ENCODE measurements at regions not wholly inside any gene's neighbourhood (a gene's known extent, or its start where the extent isn't known, plus 50 kb on each side); places are given as distances from the start of the nearest gene placed in this dataset.

DNA sequence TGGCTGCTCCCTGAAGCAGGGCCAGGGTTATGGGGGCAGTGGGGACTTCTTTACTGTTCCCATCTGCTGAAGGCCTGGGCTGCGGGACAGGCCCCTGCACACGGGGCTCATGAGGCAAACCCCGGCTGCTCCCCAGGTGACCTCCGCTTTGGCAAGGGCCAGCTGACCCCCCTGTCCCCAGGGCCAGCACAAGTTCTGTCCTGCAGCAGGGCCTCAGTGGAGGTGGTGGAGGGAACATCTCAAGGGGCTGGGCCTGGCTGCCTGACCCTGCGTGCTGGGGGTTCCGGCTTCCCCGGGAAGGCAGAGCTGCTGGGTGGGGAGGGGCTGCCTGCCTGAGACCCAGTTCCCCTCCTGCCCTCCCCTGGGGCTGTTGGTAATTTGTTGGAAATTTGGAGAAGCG, 67.4 kb upstream of the RNU6ATAC start:
- Mint-ChIP-seq H3K27ac (no peak overlapping the region), H3K36me3 (no peaks in the 10 kb centered on the region), H3K4me1 (peaks cover 3% of the 10 kb centered on the region), H3K4me3 (no peak overlapping the region), H3K27me3 (ENCODE audit: low read depth) (peaks cover 4% of the 10 kb centered on the region), H3K9me3 (no peaks in the 10 kb centered on the region)
- DNase-seq (ENCODE audit: low spot score in 2 of 2, unreplicated experiment in 2 of 2) = no peak
- TF ChIP-seq, protein P1, sequence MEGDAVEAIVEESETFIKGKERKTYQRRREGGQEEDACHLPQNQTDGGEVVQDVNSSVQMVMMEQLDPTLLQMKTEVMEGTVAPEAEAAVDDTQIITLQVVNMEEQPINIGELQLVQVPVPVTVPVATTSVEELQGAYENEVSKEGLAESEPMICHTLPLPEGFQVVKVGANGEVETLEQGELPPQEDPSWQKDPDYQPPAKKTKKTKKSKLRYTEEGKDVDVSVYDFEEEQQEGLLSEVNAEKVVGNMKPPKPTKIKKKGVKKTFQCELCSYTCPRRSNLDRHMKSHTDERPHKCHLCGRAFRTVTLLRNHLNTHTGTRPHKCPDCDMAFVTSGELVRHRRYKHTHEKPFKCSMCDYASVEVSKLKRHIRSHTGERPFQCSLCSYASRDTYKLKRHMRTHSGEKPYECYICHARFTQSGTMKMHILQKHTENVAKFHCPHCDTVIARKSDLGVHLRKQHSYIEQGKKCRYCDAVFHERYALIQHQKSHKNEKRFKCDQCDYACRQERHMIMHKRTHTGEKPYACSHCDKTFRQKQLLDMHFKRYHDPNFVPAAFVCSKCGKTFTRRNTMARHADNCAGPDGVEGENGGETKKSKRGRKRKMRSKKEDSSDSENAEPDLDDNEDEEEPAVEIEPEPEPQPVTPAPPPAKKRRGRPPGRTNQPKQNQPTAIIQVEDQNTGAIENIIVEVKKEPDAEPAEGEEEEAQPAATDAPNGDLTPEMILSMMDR (IDR thresholded peaks at IDR 0.05; ENCODE audit: unreplicated experiment) = no peak

DNA sequence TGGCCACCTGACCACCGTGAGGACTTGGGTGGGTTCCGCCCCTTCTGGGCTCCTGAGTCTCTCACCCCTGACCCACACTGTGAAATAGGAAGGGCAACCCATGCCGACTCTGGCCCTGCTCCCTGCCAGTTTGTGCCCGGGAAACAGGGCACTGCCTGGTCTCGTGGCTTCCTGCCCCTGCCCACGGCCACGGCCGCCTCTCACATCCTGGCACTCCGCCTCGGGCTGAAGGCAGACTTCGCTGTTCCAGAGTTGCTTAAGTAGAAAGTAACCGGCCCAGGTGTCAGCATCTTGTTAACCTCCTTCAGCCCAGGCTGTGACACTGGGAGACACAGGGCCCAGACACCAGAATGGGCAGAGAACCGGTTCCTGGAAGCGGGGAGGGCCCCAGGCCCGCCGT, 68.7 kb upstream of the RNU6ATAC start:
- no peaks in the 10 kb centered on the region for H3K9me3 Mint-ChIP-seq
- peaks cover 4% of the 10 kb centered on the region for H3K27me3 Mint-ChIP-seq (ENCODE audit: low read depth)

DNA sequence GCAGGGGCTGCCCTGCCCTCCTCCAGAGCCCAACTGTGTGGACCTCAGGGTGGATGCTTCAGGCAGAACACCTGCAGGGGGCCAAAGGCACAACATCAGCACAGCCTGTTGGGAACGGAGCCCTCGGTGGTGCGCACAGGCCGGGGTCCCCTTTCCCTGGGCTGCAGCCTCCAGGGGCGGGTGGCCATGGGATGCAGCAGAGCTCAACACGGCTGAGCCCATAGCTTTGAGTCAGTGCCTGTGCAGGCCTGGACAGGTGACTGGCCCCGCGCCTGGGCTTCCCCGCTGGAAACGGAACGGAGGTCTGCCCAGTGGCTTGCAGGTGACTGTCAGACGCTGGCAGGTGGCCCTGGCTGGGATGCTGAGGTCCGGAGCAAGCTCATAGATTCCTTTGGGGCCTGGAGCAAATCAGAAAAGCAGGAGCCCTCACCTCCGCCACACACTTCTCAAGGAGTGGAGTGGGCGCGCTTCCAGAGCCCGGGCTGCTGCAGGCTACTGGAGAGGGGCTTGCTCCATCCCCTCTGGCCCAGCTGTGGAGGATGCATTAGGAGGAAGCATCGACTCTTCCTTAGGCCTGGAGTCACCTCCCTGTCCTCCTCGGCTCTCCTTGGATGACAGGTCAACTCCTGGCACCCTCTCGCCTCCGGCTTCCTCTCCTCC, 69.8 kb upstream of the RNU6ATAC start:
- no peaks in the 10 kb centered on the region for H3K4me1 Mint-ChIP-seq
- H3K27me3 Mint-ChIP-seq (ENCODE audit: low read depth) = no peaks in the 10 kb centered on the region
- H3K36me3 Mint-ChIP-seq = no peaks in the 10 kb centered on the region
- no peak overlapping the region for H3K27ac Mint-ChIP-seq
- DNase-seq (ENCODE audit: low spot score in 2 of 2, unreplicated experiment in 2 of 2) = no peak
- H3K4me3 Mint-ChIP-seq = no peak overlapping the region
- H3K9me3 Mint-ChIP-seq = no peaks in the 10 kb centered on the region
- TF ChIP-seq, protein P1 (IDR thresholded peaks at IDR 0.05; ENCODE audit: unreplicated experiment) = no peak

More for the DNA sequence above, 68.7 kb upstream of the RNU6ATAC start:
- Mint-ChIP-seq H3K36me3 (no peaks in the 10 kb centered on the region), H3K4me1 (peaks cover 3% of the 10 kb centered on the region), H3K4me3 (no peak overlapping the region), H3K27ac (no peak overlapping the region)
- TF ChIP-seq, protein P1 (IDR thresholded peaks at IDR 0.05; ENCODE audit: unreplicated experiment) = no peak
- no peak for DNase-seq (ENCODE audit: low spot score in 2 of 2, unreplicated experiment in 2 of 2)

DNA sequence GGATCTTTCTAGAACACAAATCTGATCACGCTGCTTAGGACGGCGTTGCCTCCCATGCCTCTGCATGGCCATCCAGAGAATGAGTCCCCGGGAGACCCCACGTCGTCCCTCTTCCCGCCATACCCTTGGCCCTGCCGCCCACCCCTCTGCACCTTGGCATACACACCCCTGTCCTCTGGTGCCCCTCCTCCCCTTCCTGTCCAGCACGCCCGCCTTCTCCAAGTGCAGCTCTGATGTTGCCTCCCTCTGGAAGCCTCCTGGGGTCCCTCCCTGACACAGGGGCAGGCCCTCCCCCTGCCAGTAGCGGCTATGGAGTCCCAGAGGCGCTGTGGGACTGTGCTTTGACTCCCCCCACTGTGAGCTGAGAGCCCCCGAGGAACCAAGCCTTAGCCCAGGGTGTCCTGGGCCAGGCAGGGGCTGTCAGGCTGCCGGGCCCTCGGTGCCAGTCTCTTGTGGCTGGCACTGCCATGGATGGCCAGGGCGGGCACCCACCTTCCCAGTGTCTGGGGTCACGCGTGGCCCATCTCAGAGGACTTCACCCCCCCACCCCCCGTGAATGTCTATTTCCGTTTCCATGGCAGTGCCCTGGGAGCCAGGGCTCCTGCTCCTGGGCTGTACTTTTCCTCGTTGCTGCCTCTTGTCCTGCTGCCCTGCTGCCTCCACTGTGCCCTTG, 70.5 kb upstream of the RNU6ATAC start:
- peaks cover under 1% of the 10 kb centered on the region for H3K4me1 Mint-ChIP-seq
- TF ChIP-seq, protein P1 (IDR thresholded peaks at IDR 0.05; ENCODE audit: unreplicated experiment) = no peak
- no peaks in the 10 kb centered on the region for H3K9me3 Mint-ChIP-seq
- H3K36me3 Mint-ChIP-seq = no peaks in the 10 kb centered on the region
- no peak overlapping the region for H3K4me3 Mint-ChIP-seq
- DNase-seq (ENCODE audit: low spot score in 2 of 2, unreplicated experiment in 2 of 2) = no peak
- H3K27me3 Mint-ChIP-seq (ENCODE audit: low read depth) = peaks cover under 1% of the 10 kb centered on the region
- no peak overlapping the region for H3K27ac Mint-ChIP-seq

DNA sequence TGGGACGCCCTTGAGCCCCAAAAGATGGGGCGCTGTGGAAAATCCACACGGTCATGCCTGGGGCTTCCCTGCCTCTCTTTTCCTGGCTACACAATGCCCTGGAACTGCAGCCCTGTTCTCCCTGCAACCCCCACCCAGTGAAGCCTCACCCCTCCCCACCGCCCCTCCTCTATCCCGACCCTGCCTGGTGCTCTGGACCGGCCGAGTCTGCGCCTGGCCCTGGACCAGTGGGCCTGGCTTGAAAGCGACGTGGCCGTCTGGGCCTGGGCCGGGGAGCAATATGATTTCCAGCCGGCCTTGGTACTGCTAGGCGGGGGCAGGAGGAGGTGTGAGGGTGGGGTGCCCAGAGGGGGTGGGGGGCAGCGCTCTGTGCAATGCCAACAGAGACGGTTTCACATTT, 71.0 kb upstream of the RNU6ATAC start:
- no peak overlapping the region for H3K27ac Mint-ChIP-seq
- no peak for DNase-seq (ENCODE audit: low spot score in 2 of 2, unreplicated experiment in 2 of 2)

More for the DNA sequence above, 71.0 kb upstream of the RNU6ATAC start:
- Mint-ChIP-seq H3K27me3 (ENCODE audit: low read depth) (peaks cover 3% of the 10 kb centered on the region), H3K4me1 (peaks cover 6% of the 10 kb centered on the region), H3K9me3 (no peaks in the 10 kb centered on the region), H3K36me3 (no peaks in the 10 kb centered on the region), H3K4me3 (no peak overlapping the region)
- TF ChIP-seq, protein P1 (IDR thresholded peaks at IDR 0.05; ENCODE audit: unreplicated experiment) = no peak

Measured in mesothelial cell of epicardium (in vitro differentiated cells).